ENCODE measurements at regions not wholly inside any gene's neighbourhood (a gene's known extent, or its start where the extent isn't known, plus 50 kb on each side); places are given as distances from the start of the nearest gene placed in this dataset.
A peak's percentile ranks its signal among the peaks of the same experiment; 100 is the strongest.

GRCh38 chr2:134109246-134109645 lies 144.6 kb upstream of the MGAT5 start:
- Mint-ChIP-seq H3K36me3 (no peaks in the 10 kb centered on the region), H3K4me1 (peaks cover 7 to 8% (median 8%) of the 10 kb centered on the region in 3 donors), H3K9me3 (peaks cover 3 to 7% (median 4%) of the 10 kb centered on the region in 3 donors), H3K27ac (no peak overlapping the region), H3K27me3 (no peaks in the 10 kb centered on the region), H3K4me3 (no peak overlapping the region)
- H3K4me1 ChIP-seq (ENCODE audit: control insufficient read depth in 1 of 2, extremely low read depth in 1 of 2, insufficient read depth in 2 of 2, low read length in 2 of 2) = peaks cover 3 to 5% of the 10 kb centered on the region in 2 experiments
- no peak overlapping the region for H3K27ac ChIP-seq (ENCODE audit: low read length)
- no peaks in the 10 kb centered on the region for H3K36me3 ChIP-seq (ENCODE audit: control insufficient read depth in 2 of 2, extremely low read depth in 1 of 2, insufficient read depth in 1 of 2, low read length in 1 of 2)
- ChIA-PET POLR2A (interaction anchor here in 1 of 2 donors (0.6 kb wide), 1 partner anchor 183 kb away, joined by 3 read pairs; no protein-coding TSS in a partner anchor), CTCF (interaction anchor here in 1 of 2 donors (0.7 to 1.3 kb wide), 2 partner anchors 9 to 162 kb away, joined by 5 to 6 read pairs; no protein-coding TSS in a partner anchor)
- ATAC-seq (replicated peaks in 1 of 4) = no peak
- peaks cover 0 to 6% of the 10 kb centered on the region in 2 experiments for H3K27me3 ChIP-seq (replicated peaks in 1 of 2; ENCODE audit: control insufficient read depth in 2 of 2, extremely low read depth in 1 of 2, insufficient read depth in 2 of 2, low read length in 1 of 2)
- no peak for DNase-seq
- 96% methylated on average over 9 of the region's 17 CpGs for WGBS (ENCODE audit: insufficient coverage)
- no peaks in the 10 kb centered on the region for H3K9me3 ChIP-seq
- H3K4me3 ChIP-seq (ENCODE audit: control insufficient read depth in 1 of 2, extremely low read depth in 1 of 2, low read length in 1 of 2) = no peak overlapping the region

GRCh38 chr2:134109725-134110124 lies 144.1 kb upstream of the MGAT5 start:
- Histone ChIP-seq H3K9me3 (no peaks in the 10 kb centered on the region), H3K27ac (ENCODE audit: low read length) (no peak overlapping the region), H3K4me1 (ENCODE audit: control insufficient read depth in 1 of 2, extremely low read depth in 1 of 2, insufficient read depth in 2 of 2, low read length in 2 of 2) (peaks cover under 1 to 2% of the 10 kb centered on the region in 2 experiments), H3K27me3 (replicated peaks in 1 of 2; ENCODE audit: control insufficient read depth in 2 of 2, extremely low read depth in 1 of 2, insufficient read depth in 2 of 2, low read length in 1 of 2) (peaks cover 0 to 6% of the 10 kb centered on the region in 2 experiments), H3K4me3 (ENCODE audit: control insufficient read depth in 1 of 2, extremely low read depth in 1 of 2, low read length in 1 of 2) (no peak overlapping the region), H3K36me3 (ENCODE audit: control insufficient read depth in 2 of 2, extremely low read depth in 1 of 2, insufficient read depth in 1 of 2, low read length in 1 of 2) (no peaks in the 10 kb centered on the region)
- H3K27ac Mint-ChIP-seq = no peak overlapping the region
- no peaks in the 10 kb centered on the region for H3K36me3 Mint-ChIP-seq
- peaks cover 3 to 5% (median 4%) of the 10 kb centered on the region in 3 donors for H3K9me3 Mint-ChIP-seq
- DNase-seq (no peak), ATAC-seq (replicated peaks in 1 of 4) (no peak)
- H3K4me3 Mint-ChIP-seq = no peak overlapping the region
- H3K4me1 Mint-ChIP-seq = peaks cover 3 to 4% (median 3%) of the 10 kb centered on the region in 3 donors
- CTCF ChIA-PET = interaction anchor here in 1 of 2 donors (0.7 to 1.3 kb wide), 2 partner anchors 9 to 162 kb away, joined by 5 to 6 read pairs; no protein-coding TSS in a partner anchor
- 81% methylated on average over 10 of the region's 13 CpGs for WGBS (ENCODE audit: insufficient coverage)
- POLR2A ChIA-PET = no interaction called here
- H3K27me3 Mint-ChIP-seq = no peaks in the 10 kb centered on the region

GRCh38 chr2:134110532-134110931 lies 143.3 kb upstream of the MGAT5 start:
- no peaks in the 10 kb centered on the region for H3K4me1 Mint-ChIP-seq
- no peaks in the 10 kb centered on the region for H3K36me3 Mint-ChIP-seq
- ATAC-seq (replicated peaks in 1 of 4) = no peak
- Histone ChIP-seq H3K36me3 (ENCODE audit: control insufficient read depth in 2 of 2, extremely low read depth in 1 of 2, insufficient read depth in 1 of 2, low read length in 1 of 2) (no peaks in the 10 kb centered on the region), H3K4me3 (ENCODE audit: control insufficient read depth in 1 of 2, extremely low read depth in 1 of 2, low read length in 1 of 2) (no peak overlapping the region), H3K9me3 (no peaks in the 10 kb centered on the region), H3K27ac (ENCODE audit: low read length) (no peak overlapping the region), H3K27me3 (replicated peaks in 1 of 2; ENCODE audit: control insufficient read depth in 2 of 2, extremely low read depth in 1 of 2, insufficient read depth in 2 of 2, low read length in 1 of 2) (peaks cover 0 to 6% of the 10 kb centered on the region in 2 experiments), H3K4me1 (ENCODE audit: control insufficient read depth in 1 of 2, extremely low read depth in 1 of 2, insufficient read depth in 2 of 2, low read length in 2 of 2) (no peaks in the 10 kb centered on the region)
- no peak overlapping the region for H3K4me3 Mint-ChIP-seq
- H3K27ac Mint-ChIP-seq = no peak overlapping the region
- CTCF ChIA-PET = interaction anchor here in 1 of 2 donors (1.1 kb wide), 1 partner anchor 12 kb away, joined by 3 read pairs; no protein-coding TSS in a partner anchor
- WGBS (ENCODE audit: insufficient coverage) = no CpG with 5 or more reads among the region's 3 CpGs
- peaks cover 0 to 4% (median 3%) of the 10 kb centered on the region in 3 donors for H3K9me3 Mint-ChIP-seq
- POLR2A ChIA-PET = interaction anchor here in 1 of 2 donors (0.7 kb wide), 1 partner anchor 8 kb away, joined by 9 read pairs; no protein-coding TSS in a partner anchor
- no peak for DNase-seq
- H3K27me3 Mint-ChIP-seq = no peaks in the 10 kb centered on the region

- H3K36me3 Mint-ChIP-seq = no peaks in the 10 kb centered on the region
- H3K4me3 Mint-ChIP-seq = no peak overlapping the region
- no peaks in the 10 kb centered on the region for H3K36me3 ChIP-seq (ENCODE audit: control insufficient read depth in 2 of 2, extremely low read depth in 1 of 2, insufficient read depth in 1 of 2, low read length in 1 of 2)
- 60% methylated on average over 1 of the region's 2 CpGs for WGBS (ENCODE audit: insufficient coverage)
- ChIA-PET CTCF (interaction anchor here (0.5 to 7.0 kb wide), 37 partner anchors 10 to 1720 kb away, joined by 3 to 115 read pairs (median 6); no protein-coding TSS in a partner anchor), POLR2A (no interaction called here)
- no peaks in the 10 kb centered on the region for H3K27me3 ChIP-seq (replicated peaks in 1 of 2; ENCODE audit: control insufficient read depth in 2 of 2, extremely low read depth in 1 of 2, insufficient read depth in 2 of 2, low read length in 1 of 2)
- no peaks in the 10 kb centered on the region for H3K9me3 Mint-ChIP-seq
- no peak for DNase-seq
- H3K27ac Mint-ChIP-seq = no peak overlapping the region
- peaks cover 20 to 33% of the 10 kb centered on the region in 2 experiments for H3K4me1 ChIP-seq (ENCODE audit: control insufficient read depth in 1 of 2, extremely low read depth in 1 of 2, insufficient read depth in 2 of 2, low read length in 2 of 2)
- H3K9me3 ChIP-seq = no peaks in the 10 kb centered on the region
- no peak overlapping the region for H3K27ac ChIP-seq (ENCODE audit: low read length)
- ATAC-seq (replicated peaks in 1 of 4) = no peak
- peaks cover 26 to 31% (median 29%) of the 10 kb centered on the region in 3 donors for H3K4me1 Mint-ChIP-seq
- no peak overlapping the region for H3K4me3 ChIP-seq (ENCODE audit: control insufficient read depth in 1 of 2, extremely low read depth in 1 of 2, low read length in 1 of 2)
- peaks cover 0 to 3% of the 10 kb centered on the region in 2 donors for H3K27me3 Mint-ChIP-seq
Observed at GRCh38 chr2:134117676-134118075, 136.2 kb upstream of the MGAT5 start.

- Mint-ChIP-seq H3K27me3 (peaks cover 0 to 3% of the 10 kb centered on the region in 2 donors), H3K4me1 (peaks cover 34 to 39% (median 38%) of the 10 kb centered on the region in 3 donors), H3K4me3 (peak overlapping the region; percentile 89 to 99 (median 98)), H3K27ac (peak overlapping the region in 1 of 2 donors; percentile 98), H3K36me3 (no peaks in the 10 kb centered on the region), H3K9me3 (no peaks in the 10 kb centered on the region)
- Histone ChIP-seq H3K27ac (ENCODE audit: low read length) (no peak overlapping the region), H3K9me3 (no peaks in the 10 kb centered on the region), H3K27me3 (replicated peaks in 1 of 2; ENCODE audit: control insufficient read depth in 2 of 2, extremely low read depth in 1 of 2, insufficient read depth in 2 of 2, low read length in 1 of 2) (no peaks in the 10 kb centered on the region), H3K36me3 (ENCODE audit: control insufficient read depth in 2 of 2, extremely low read depth in 1 of 2, insufficient read depth in 1 of 2, low read length in 1 of 2) (no peaks in the 10 kb centered on the region), H3K4me3 (ENCODE audit: control insufficient read depth in 1 of 2, extremely low read depth in 1 of 2, low read length in 1 of 2) (no peak overlapping the region), H3K4me1 (ENCODE audit: control insufficient read depth in 1 of 2, extremely low read depth in 1 of 2, insufficient read depth in 2 of 2, low read length in 2 of 2) (peaks cover 28 to 40% of the 10 kb centered on the region in 2 experiments)
- peak; percentile 57 to 89 (median 81) for DNase-seq
- ATAC-seq (replicated peaks in 1 of 4) = peak; percentile 17 to 43 (median 23)
- 6% methylated on average over 2 of the region's 8 CpGs for WGBS (ENCODE audit: insufficient coverage)
- ChIA-PET CTCF (interaction anchor here (0.5 to 7.0 kb wide), 49 partner anchors 9 to 1719 kb away, joined by 3 to 115 read pairs (median 5); no protein-coding TSS in a partner anchor), POLR2A (interaction anchor here in 1 of 2 donors (0.5 to 0.7 kb wide), 3 partner anchors 8 to 554 kb away, joined by 4 to 9 read pairs (median 4); no protein-coding TSS in a partner anchor)
Observed at GRCh38 chr2:134118279-134119116, 135.4 kb upstream of the MGAT5 start.

GRCh38 chr2:134119117-134119712 lies 134.7 kb upstream of the MGAT5 start:
- POLR2A ChIA-PET = interaction anchor here in 1 of 2 donors (0.5 kb wide), 1 partner anchor 238 kb away, joined by 4 read pairs; no protein-coding TSS in a partner anchor
- peak overlapping the region; percentile 71 for H3K27ac ChIP-seq (ENCODE audit: low read length)
- peaks cover 41 to 46% (median 45%) of the 10 kb centered on the region in 3 donors for H3K4me1 Mint-ChIP-seq
- H3K9me3 ChIP-seq = no peaks in the 10 kb centered on the region
- 5% methylated on average over 5 of the region's 10 CpGs for WGBS (ENCODE audit: insufficient coverage)
- H3K9me3 Mint-ChIP-seq = no peaks in the 10 kb centered on the region
- H3K4me3 ChIP-seq (ENCODE audit: control insufficient read depth in 1 of 2, extremely low read depth in 1 of 2, low read length in 1 of 2) = peak overlapping the region; percentile 84 to 92
- no peaks in the 10 kb centered on the region for H3K36me3 Mint-ChIP-seq
- H3K4me3 Mint-ChIP-seq = peak overlapping the region; percentile 89 to 99 (median 98)
- no peaks in the 10 kb centered on the region for H3K36me3 ChIP-seq (ENCODE audit: control insufficient read depth in 2 of 2, extremely low read depth in 1 of 2, insufficient read depth in 1 of 2, low read length in 1 of 2)
- peaks cover 34 to 46% of the 10 kb centered on the region in 2 experiments for H3K4me1 ChIP-seq (ENCODE audit: control insufficient read depth in 1 of 2, extremely low read depth in 1 of 2, insufficient read depth in 2 of 2, low read length in 2 of 2)
- peak overlapping the region; percentile 98 for H3K27ac Mint-ChIP-seq
- H3K27me3 Mint-ChIP-seq = peaks cover 0 to 3% of the 10 kb centered on the region in 2 donors
- DNase-seq (peak in 2 of 35 experiments; percentile 5 to 10), ATAC-seq (replicated peaks in 1 of 4) (peak; percentile 0 to 9 (median 1))
- CTCF ChIA-PET = interaction anchor here (0.5 to 7.0 kb wide), 37 partner anchors 8 to 778 kb away, joined by 3 to 115 read pairs (median 6); no protein-coding TSS in a partner anchor
- H3K27me3 ChIP-seq (replicated peaks in 1 of 2; ENCODE audit: control insufficient read depth in 2 of 2, extremely low read depth in 1 of 2, insufficient read depth in 2 of 2, low read length in 1 of 2) = no peaks in the 10 kb centered on the region

Measured in T-cell (primary cell).